Dedifferentiated amniotic fluid mesenchymal stem cell (primary cell): ENCODE measurements at regions not wholly inside any gene's neighbourhood (a gene's known extent, or its start where the extent isn't known, plus 50 kb on each side); places are given as distances from the start of the nearest gene placed in this dataset.
"Not testable (repeated sequence)": the region's sequence is repeated elsewhere in the genome, so short reads cannot be mapped to it uniquely, and the experiment has no call there.

ENCODE experiments used
- DNase-seq: peaks from one replicate; pipeline ENCODE4 v3.0.0-alpha.2; 2016; ENCODE audit errors: extremely low spot score

- no peak for DNase-seq
Observed at GRCh38 chr6:153424719-153425400, 293.8 kb upstream of the RGS17 start.

GRCh38 chr6:153412519-153412918, 281.4 kb upstream of the RGS17 start:
- no peak for DNase-seq

- no peak for DNase-seq
Observed at GRCh38 chr6:153411070-153411648, 280.1 kb upstream of the RGS17 start.

GRCh38 chr6:153405931-153406330, 274.8 kb upstream of the RGS17 start:
- DNase-seq = no peak

- DNase-seq = no peak
Observed at GRCh38 chr6:153401751-153402150, 270.7 kb upstream of the RGS17 start.

- no peak for DNase-seq
Observed at GRCh38 chr6:153392156-153392555, 261.1 kb upstream of the RGS17 start.

GRCh38 chr6:153373869-153374268, 242.8 kb upstream of the RGS17 start:
- no peak for DNase-seq

GRCh38 chr6:153368131-153368530, 237.0 kb upstream of the RGS17 start:
- no peak for DNase-seq

- DNase-seq = no peak
Observed at GRCh38 chr6:153367021-153367420, 235.9 kb upstream of the RGS17 start.

GRCh38 chr6:153357391-153357790, 226.3 kb upstream of the RGS17 start:
- DNase-seq = no peak

- no peak for DNase-seq
Observed at GRCh38 chr6:153340568-153340967, 209.5 kb upstream of the RGS17 start.

GRCh38 chr6:153334121-153334520, 203.0 kb upstream of the RGS17 start:
- no peak for DNase-seq

GRCh38 chr6:153331221-153331620, 200.1 kb upstream of the RGS17 start:
- not testable (repeated sequence) for DNase-seq

- no peak for DNase-seq
Observed at GRCh38 chr6:153328194-153328593, 197.1 kb upstream of the RGS17 start.

- DNase-seq = no peak
Observed at GRCh38 chr6:153325661-153326060, 194.6 kb upstream of the RGS17 start.

- no peak for DNase-seq
Observed at GRCh38 chr6:153312634-153313033, 181.6 kb upstream of the RGS17 start.

GRCh38 chr6:153309651-153310050, 178.6 kb upstream of the RGS17 start:
- DNase-seq = no peak

GRCh38 chr6:153302133-153302532, 171.1 kb upstream of the RGS17 start:
- DNase-seq = no peak

- no peak for DNase-seq
Observed at GRCh38 chr6:153301602-153302001, 170.5 kb upstream of the RGS17 start.

- not testable (repeated sequence) for DNase-seq
Observed at GRCh38 chr6:153282456-153282855, 151.4 kb upstream of the RGS17 start.

- DNase-seq = no peak
Observed at GRCh38 chr6:153275997-153276396, 144.9 kb upstream of the RGS17 start.

GRCh38 chr6:153272201-153272980, 141.3 kb upstream of the RGS17 start:
- DNase-seq = no peak

GRCh38 chr6:153263489-153263888, 132.4 kb upstream of the RGS17 start:
- DNase-seq = no peak
